Karpas-422 (cell line): ENCODE measurements at regions not wholly inside any gene's neighbourhood (a gene's known extent, or its start where the extent isn't known, plus 50 kb on each side); places are given as distances from the start of the nearest gene placed in this dataset.

Experiments
- DNase-seq: peaks from one replicate; pipeline ENCODE4 v3.0.0-alpha.2; 2015
- H2AFZ ChIP-seq: fragments of 200-600 bp; sonication (generic); 2 replicates; pipeline ENCODE4 v1.6.1; 2014; ENCODE audit warnings: antibody characterized with exemption, low read length, mixed read lengths
- H3K27ac ChIP-seq: fragments of 200-600 bp; sonication (generic); 2 replicates; pipeline ENCODE4 v1.5.1; 2014; ENCODE audit warnings: mild to moderate bottlenecking, low read length, moderate library complexity
- H3K27me3 ChIP-seq: fragments of 200-600 bp; sonication (generic); 2 replicates; pipeline ENCODE4 v1.6.1; 2014; ENCODE audit warnings: low read length, mixed read lengths
- H3K36me3 ChIP-seq: fragments of 200-600 bp; sonication (generic); 2 replicates; pipeline ENCODE4 v1.6.1; 2014; ENCODE audit warnings: low read length, mixed read lengths; ENCODE audit not compliant: insufficient read depth
- H3K4me1 ChIP-seq: fragments of 200-600 bp; sonication (generic); 2 replicates; pipeline ENCODE4 v1.6.1; 2014; ENCODE audit warnings: mild to moderate bottlenecking, low read length, mixed read lengths
- H3K4me2 ChIP-seq: fragments of 200-600 bp; sonication (generic); 2 replicates; pipeline ENCODE4 v1.6.1; 2014; ENCODE audit warnings: low read length, low read depth, mild to moderate bottlenecking; ENCODE audit not compliant: poor library complexity, severe bottlenecking
- H3K4me3 ChIP-seq: fragments of 200-600 bp; sonication (generic); 2 replicates; pipeline ENCODE4 v1.5.1; 2014; ENCODE audit warnings: mild to moderate bottlenecking, antibody characterized with exemption, low read length, mixed read lengths
- H3K79me2 ChIP-seq: fragments of 200-600 bp; sonication (generic); 2 replicates; pipeline ENCODE4 v1.6.1; 2014; ENCODE audit warnings: mild to moderate bottlenecking, low read length, mixed read lengths
- H3K9ac ChIP-seq: fragments of 200-600 bp; sonication (generic); 2 replicates; pipeline ENCODE4 v1.6.0; 2014; ENCODE audit warnings: low read length
- H3K9me2 ChIP-seq: fragments of 200-600 bp; sonication (generic), shearing (Covaris generic); replicated peaks from 2 replicates; pipeline ENCODE4 v1.6.0; 2014; ENCODE audit warnings: mild to moderate bottlenecking, low read length, moderate library complexity; ENCODE audit not compliant: insufficient read depth
- H3K9me3 ChIP-seq: fragments of 300-700, 200-600 bp; sonication (generic); 2 replicates; pipeline ENCODE4 v1.6.1; 2014; ENCODE audit warnings: low read length, mixed read lengths
- H4K20me1 ChIP-seq: fragments of 200-600 bp; sonication (generic); 2 replicates; pipeline ENCODE4 v1.6.1; 2014; ENCODE audit warnings: mild to moderate bottlenecking, antibody characterized with exemption, low read length, low read depth; ENCODE audit not compliant: insufficient read depth

DNA sequence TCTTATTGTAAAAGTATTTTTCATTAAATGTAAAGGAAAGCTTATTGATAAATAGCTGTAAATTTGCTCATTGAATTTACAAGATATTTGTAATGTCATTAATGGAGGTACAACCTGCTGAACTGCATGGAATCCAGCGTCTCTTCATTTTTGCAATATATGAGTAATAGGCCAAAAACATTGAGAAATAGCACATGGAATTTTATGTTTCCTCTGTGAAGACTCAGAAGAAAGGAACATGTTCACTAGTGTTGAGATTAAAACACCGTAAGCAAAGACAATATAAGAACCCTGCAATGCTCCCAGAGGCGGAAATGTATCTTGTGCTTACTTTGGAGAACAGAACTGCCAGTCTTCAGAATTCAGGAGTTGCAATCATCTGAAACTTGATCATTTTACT is 167.6 kb downstream of the ALDH1A2 start:
- Histone ChIP-seq H3K4me3 (no peak overlapping the region), H3K9me3 (no peaks in the 10 kb centered on the region), H3K4me2 (no peak overlapping the region), H2AFZ (no peak overlapping the region), H3K36me3 (no peaks in the 10 kb centered on the region), H3K9me2 (no peaks in the 10 kb centered on the region), H3K79me2 (no peaks in the 10 kb centered on the region), H3K27me3 (no peaks in the 10 kb centered on the region), H3K4me1 (no peaks in the 10 kb centered on the region), H3K27ac (no peak overlapping the region), H4K20me1 (no peaks in the 10 kb centered on the region), H3K9ac (no peak overlapping the region)
- no peak for DNase-seq

DNA sequence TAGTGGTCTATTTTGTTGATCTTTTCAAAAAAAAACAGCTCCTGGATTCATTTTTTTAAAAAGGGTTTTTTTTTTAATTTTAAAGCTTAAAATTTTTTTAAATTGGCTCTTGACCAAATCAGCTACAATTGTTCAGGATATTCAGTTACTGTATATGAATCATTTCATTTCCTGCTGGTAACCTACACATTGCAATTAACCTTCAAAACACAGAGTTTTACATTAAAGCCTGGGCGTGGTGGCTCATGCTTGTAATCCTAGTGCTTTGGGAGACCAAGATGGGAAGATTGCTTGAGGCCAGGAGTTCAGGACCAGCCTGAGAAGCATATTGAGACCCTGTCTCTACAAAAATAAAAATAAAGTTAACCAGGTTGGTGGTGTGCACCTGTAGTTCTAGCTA is 163.4 kb downstream of the ALDH1A2 start:
- Histone ChIP-seq H3K9me3 (no peaks in the 10 kb centered on the region), H3K27ac (no peak overlapping the region), H3K4me1 (no peaks in the 10 kb centered on the region), H4K20me1 (no peaks in the 10 kb centered on the region), H3K36me3 (no peaks in the 10 kb centered on the region), H3K27me3 (no peaks in the 10 kb centered on the region), H3K79me2 (no peaks in the 10 kb centered on the region), H3K9me2 (no peaks in the 10 kb centered on the region), H3K4me2 (no peak overlapping the region), H3K9ac (no peak overlapping the region), H2AFZ (no peak overlapping the region), H3K4me3 (no peak overlapping the region)
- no peak for DNase-seq
